AG09319 (cell line): ENCODE measurements at regions not wholly inside any gene's neighbourhood (a gene's known extent, or its start where the extent isn't known, plus 50 kb on each side); places are given as distances from the start of the nearest gene placed in this dataset.
"Not testable (repeated sequence)": the region's sequence is repeated elsewhere in the genome, so short reads cannot be mapped to it uniquely, and the experiment has no call there.

Experiments used
- DNase-seq: peaks from one replicate; pipeline ENCODE4 v3.0.0-alpha.2; 2010; ENCODE audit warnings: low read depth; ENCODE audit errors: extremely low read depth
- TF ChIP-seq, protein P1 (sequence below): IDR thresholded peaks from 2 replicates; pipeline ENCODE4 v1.5.1; 2011; ENCODE audit warnings: low read depth, mild to moderate bottlenecking, inconsistent platforms, low read length, moderate library complexity

DNA sequence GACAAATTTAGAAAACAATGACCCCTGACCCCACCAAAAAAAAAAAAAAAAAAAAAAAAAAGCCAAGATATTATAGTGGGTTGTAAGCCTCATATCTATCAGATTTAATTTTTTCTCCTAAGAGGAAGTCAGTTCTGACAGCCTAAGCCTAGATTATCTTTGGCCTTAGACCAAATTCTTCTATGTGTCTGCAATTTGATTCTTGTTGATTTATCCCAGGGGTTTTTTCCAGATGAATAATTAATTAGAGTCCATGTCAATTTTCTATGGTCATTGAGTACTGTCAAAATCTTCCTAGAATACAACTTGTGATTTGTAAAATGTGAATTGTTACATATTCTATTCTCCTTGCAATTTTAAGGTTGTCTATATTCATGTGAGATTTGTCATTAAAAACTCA lies 151.6 kb upstream of the CACNA2D1 start:
- no peak for DNase-seq
- TF ChIP-seq, protein P1, sequence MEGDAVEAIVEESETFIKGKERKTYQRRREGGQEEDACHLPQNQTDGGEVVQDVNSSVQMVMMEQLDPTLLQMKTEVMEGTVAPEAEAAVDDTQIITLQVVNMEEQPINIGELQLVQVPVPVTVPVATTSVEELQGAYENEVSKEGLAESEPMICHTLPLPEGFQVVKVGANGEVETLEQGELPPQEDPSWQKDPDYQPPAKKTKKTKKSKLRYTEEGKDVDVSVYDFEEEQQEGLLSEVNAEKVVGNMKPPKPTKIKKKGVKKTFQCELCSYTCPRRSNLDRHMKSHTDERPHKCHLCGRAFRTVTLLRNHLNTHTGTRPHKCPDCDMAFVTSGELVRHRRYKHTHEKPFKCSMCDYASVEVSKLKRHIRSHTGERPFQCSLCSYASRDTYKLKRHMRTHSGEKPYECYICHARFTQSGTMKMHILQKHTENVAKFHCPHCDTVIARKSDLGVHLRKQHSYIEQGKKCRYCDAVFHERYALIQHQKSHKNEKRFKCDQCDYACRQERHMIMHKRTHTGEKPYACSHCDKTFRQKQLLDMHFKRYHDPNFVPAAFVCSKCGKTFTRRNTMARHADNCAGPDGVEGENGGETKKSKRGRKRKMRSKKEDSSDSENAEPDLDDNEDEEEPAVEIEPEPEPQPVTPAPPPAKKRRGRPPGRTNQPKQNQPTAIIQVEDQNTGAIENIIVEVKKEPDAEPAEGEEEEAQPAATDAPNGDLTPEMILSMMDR, result no peak

DNA sequence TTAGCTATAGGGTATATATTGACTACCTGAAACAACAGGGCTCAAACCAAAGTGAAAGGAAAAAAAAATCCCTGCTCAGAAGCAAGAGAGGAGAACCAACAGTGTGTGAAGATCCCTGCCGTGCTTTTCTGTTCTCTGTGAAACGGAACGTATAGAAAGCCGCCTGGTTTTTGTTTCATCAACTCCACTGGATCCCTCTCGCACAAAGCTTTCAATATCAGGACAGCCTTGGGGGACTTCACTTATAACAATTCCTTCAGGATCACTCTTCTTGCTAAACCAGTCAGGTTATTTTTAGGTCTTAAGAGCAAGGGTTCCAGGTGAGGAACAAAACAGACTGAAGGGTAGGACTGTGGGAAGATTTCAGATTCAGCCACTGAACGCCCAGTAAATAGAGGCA lies 151.1 kb upstream of the CACNA2D1 start:
- TF ChIP-seq, protein P1, result no peak
- DNase-seq, result no peak

DNA sequence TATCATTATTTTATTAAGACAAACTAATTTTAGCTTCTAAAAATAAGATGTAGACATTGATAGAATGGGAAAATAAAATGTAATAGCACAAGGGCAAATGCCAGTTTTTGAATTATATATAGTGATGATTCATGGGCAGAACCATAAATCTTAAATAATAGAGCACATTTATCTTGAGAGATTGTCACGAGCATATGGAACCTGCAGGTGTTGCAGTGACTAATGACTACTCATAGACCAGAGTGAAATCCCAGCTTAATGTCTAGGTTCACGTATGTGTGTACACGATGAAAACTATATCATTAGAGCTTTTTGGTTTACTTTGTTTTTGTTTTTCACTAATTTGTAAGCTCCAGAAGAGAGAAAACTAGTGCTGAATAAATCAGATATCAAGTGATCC lies 150.2 kb upstream of the CACNA2D1 start:
- no peak for DNase-seq
- TF ChIP-seq, protein P1, result no peak

DNA sequence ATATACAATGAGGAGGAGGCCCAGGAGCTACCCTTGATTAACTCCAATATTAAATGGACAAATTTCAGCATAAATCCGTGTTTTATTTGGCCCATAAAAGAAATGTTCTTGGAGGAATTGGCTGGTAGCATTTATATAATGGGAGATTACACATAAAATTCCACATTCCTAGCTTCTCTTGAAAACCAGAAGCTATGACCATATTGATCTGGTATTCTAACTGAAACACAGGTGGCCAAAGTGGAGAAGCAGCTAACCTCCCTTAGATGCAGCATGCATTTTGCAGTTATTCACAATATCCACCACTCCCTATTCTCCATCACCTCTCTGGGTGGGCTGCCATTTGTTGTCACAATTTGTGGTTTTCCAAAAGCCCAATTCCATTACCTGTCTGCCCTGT lies 148.8 kb upstream of the CACNA2D1 start:
- DNase-seq, result no peak
- TF ChIP-seq, protein P1, result no peak

DNA sequence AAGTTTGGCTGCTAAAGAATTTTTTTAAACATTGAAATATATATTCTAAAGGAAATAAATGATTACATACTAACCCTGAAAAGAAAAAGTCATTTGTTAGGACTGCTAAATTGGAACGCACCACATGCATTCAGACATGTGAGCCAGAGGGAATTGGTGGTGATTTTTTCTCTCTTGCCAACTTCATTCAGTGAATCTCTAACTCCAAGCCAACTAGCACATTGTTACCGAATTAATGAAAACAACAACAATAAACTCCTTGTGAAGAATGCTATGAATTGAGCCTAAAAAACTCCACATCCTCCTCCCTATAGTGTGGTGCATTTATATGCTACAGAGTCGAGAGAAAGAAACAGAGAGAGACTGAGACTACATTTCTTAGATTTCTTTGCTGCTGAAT lies 135.5 kb upstream of the CACNA2D1 start:
- no peak for DNase-seq

DNA sequence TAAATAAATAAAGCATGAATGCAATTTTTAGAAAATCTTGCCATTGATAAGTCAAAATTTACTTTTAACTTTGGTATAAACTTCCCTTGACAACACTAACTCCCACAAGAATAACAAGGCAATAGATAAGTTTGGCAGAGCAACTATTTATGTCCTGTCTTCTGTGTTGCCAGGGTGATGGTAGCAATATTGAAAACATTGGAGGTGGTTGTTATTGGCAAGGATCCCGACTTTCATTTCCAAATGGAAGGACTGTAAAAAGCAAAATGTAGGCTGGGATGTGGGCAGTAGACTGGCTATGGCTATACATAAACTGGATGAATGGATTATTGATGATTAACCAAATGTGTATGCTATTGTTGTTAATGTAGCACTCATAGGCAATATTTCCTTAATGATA lies 134.9 kb upstream of the CACNA2D1 start:
- TF ChIP-seq, protein P1, result no peak
- no peak for DNase-seq

More for the DNA sequence above, 135.5 kb upstream of the CACNA2D1 start:
- TF ChIP-seq, protein P1, result no peak

DNA sequence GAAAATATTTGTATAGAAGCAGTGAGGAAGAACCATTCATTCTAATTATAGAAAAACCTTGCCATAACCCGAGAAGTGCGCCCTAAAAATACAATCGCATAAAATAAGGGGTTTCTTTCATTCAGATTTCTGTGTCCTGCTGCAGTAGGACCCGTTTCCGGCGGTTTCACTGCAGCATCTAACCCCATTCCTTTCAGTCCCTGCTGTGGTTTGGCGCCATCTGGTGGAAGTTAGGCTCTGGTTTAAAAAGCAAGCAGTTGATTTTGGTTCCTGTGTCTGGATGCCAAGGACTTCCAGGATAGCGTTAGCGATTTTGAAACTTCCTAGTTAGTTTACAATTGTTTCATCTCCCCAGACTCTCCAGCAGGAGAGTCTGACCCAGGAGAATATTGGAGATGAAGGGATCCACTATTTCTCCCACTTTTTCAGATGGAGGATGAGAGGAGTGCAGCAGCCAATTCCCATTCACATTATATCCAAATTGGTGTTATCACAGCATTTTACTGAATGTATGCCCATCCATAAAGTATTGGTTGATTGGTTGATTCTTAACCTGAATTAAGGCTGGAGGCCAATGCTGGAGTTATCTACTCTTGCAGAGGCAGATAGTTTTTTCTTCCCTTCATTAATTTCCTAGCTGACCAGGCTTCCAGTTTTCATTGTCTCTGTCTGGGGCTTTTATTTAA lies 128.8 kb upstream of the CACNA2D1 start:
- DNase-seq, result peak; percentile 63
- TF ChIP-seq, protein P1, result peak; percentile 94

DNA sequence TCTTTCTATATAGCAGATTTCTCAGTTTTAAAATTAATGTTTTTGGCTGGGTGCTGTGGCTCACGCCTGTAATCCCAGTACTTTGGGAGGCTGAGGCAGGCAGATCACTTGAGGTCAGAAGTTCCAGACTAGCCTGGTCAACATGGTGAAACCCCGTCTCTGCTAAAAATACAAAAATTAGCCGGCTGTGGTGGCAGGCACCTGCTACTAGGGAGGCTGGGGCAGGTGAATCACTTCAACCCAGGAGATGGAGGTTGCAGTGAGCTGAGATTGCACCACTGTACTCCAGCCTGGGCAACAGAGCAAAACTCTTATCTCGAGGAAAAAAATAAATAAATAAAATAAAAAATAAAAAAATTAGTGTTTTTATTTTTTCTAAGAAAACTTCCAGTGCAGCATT lies 127.5 kb upstream of the CACNA2D1 start:
- not testable (repeated sequence) for DNase-seq
